NCI-H2227 (cell line): ENCODE measurements at regions not wholly inside any gene's neighbourhood (a gene's known extent, or its start where the extent isn't known, plus 50 kb on each side); places are given as distances from the start of the nearest gene placed in this dataset.
A peak's percentile ranks its signal among the peaks of the same experiment; 100 is the strongest.

Experiments
- DNase-seq: peaks from one replicate; lab custom pipeline; 2025; ENCODE audit not compliant: unreplicated experiment; lab: John Stamatoyannopoulos, UW

DNA sequence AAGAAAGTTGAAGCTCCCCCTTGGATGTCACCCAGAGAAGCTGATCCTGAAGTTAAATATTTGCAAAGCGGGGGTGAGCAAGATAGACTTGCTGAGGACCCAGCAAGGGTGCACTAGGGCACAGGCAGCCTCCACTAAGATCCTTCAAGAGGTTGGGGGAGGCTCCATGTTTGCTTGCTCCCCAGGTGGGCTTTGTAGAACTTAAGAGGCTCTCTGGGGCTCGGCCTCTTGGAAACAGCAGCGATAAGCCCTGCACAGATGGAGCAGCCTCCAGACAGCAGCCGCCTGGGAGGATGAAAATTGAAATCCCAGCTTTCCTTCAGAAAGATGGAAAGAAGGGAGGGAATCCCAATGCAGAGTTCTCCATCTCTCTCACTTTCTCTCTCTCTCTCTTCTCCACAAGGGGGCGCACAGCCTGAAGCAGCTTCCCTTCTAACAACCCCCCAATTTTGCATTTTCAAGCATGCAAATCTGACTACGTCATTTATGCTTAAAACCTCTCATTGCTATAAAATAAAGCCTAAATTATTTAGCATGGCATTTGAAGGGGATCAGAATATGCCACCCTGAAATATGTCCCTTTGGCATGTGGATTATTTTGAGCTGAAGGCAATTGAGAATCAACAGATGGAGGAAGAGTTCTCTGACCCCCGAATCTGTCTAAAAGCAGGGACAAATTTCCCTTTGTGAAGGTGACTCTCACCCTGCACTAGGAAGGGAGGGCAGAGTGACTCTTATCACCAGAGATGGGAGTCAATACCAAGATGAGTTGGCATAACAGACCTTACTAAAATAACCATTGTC lies 185.7 kb upstream of the KLHL29 start:
- peak; percentile 30 for DNase-seq

DNA sequence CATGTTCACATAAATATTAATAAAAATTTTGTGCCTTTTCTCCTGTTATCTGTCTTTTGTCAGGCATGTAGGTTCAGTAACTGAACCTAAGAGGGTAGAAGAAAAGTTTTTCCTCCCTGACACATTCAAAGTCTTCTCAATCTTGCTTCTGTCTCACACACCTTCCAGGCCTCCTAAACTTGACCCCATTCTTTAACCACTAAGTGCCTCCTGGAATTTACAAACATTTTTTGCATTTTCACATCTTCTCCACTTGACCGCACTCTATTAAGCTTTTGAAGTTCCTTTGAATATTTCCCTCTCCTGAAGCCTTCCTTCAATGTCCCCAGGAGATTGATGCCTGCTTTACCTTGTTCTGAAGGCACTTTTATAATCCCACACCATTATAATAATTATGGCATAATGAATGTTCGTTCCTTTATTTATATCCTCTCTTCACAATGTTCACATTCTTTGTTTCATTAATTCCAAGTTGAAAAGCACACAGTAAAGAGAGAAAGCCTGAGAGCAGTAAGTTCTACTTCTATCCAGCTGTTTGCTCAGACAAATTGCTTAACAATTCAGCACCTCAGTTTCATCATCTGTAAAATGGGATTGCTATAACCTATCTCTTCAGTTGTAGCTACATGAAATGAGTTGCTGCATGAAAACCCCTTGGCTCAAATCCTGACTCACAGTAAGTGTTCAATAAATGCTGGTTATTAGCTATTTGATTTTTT lies 184.8 kb upstream of the KLHL29 start:
- DNase-seq = no peak

DNA sequence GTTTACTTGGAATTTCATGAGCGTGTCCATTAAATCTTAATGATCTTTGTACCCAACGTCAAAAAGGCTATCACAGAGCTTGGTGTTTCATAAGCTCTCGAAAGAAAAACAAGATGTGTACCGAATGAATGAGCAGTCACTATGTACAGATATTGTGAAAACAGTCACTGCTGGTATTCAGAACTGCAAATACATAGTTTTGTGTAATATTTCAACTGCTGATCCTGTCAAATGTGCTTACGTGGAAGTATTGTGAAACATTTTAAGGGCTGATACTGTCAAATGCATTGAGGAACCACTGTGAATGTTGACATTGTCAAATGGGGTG lies 184.2 kb upstream of the KLHL29 start:
- no peak for DNase-seq

DNA sequence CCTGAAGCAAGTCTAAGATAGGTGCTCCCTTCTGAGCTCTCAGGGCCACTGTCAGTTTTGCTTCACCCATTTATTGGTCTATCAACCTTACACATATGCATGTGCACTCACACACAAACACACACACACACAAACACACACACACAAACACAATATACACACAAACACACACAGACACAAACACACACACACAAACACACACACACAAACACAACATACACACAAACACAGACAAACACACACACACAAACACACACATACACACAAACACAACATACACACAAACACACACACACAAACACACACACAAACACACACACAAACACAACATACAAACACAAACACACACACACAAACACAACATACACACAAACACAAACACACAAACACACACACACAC lies 181.6 kb upstream of the KLHL29 start:
- no peak for DNase-seq

DNA sequence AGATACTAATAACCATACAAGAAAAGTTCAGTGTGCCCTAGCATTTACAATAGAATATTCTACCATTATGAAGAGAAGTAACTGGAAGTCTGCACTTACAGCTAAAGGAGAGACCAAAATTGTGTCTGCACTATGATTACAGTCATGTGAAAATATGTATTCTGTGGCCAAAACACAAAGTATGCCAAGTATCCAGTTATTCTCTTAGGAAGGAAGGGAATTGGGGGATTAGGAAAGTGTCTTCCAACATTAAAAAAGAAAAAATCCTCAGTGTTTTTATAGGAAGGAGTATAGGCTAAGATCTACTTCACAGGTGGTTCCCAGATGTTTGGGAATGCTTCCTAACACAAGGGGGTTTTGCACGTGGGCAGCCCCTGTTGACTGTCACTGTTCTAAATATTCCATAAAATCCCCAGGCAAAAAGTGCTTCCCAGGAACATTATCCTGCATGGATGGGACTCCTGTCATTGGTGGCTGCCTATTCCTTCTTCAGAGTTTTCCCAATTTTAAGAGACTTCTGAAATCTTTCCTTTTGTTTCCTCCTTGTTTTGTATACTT lies 180.2 kb upstream of the KLHL29 start:
- no peak for DNase-seq

DNA sequence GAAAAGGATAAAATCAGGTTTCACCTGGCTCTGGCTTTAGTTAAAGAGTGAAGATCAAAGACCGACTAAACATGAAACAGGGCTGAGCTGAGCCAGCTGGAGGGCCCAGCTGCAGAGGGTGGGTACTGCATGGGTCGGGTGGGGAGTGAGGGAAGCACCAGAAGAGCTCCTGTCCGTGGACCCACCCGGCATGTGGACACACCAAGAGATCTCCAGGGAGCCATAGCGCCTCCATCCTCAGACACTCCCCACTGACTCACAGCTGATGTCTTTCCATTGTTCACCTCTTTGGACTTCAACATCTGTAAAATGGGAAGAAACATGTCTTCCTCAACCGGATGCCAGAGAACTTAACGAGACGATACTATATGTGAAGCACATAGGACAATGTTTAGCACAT lies 178.3 kb upstream of the KLHL29 start:
- no peak for DNase-seq

DNA sequence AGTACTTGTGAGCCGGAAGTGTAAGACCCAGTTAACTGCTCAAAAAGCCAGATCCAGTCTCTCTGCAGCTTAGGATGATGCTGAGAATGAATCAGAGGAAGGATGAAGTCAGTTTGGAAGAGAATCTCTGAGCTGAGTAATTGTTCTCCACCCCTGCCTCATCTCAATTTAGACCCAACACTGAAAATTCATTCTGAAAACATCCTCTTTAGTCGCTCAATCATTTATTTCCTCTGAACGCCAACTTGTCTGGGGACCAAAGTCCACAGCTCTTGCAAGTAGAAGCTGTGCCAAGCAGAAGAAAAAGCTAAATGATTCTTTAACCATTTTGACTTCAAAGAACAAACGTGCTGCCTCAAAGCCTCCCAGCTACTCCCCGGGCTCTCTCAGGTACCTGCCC lies 177.1 kb upstream of the KLHL29 start:
- DNase-seq = no peak

DNA sequence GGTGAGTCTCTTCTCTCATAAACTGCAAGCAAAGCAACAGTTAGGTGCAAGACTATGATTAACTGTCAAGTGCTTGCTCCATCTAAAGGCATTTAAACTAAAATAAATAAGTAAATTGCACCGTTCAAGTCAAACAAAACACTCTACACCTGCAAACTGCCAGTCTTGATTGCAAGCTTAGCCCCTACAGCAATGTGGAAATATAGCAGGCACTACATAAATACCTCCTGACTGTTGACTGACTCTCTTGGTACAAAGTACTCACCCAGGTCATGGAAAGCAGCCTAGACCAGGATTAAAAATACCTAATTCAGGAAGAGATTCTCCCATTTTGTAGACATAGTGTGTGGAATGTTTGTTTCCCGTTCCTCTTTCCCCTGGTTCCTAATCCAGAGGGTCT lies 176.6 kb upstream of the KLHL29 start:
- DNase-seq = peak; percentile 6

DNA sequence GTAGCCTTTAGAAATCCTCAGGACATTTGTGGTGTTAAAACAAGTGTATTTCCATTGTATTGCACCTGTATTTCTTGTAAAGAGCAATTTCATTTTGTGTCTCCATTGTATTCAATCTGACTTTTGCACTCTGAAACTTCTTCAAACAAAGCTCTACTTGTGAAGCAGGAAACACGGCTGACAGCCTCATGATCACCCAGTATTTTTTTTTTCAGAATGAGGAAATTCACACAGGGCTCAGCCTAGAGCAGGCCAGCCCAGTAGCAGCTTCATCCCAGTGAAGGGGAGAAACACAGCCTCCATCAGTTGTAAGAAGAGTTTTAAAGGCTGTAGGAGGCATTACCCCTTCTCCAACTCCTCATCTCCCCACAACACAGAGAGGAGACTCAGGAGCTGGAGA lies 175.9 kb upstream of the KLHL29 start:
- no peak for DNase-seq

DNA sequence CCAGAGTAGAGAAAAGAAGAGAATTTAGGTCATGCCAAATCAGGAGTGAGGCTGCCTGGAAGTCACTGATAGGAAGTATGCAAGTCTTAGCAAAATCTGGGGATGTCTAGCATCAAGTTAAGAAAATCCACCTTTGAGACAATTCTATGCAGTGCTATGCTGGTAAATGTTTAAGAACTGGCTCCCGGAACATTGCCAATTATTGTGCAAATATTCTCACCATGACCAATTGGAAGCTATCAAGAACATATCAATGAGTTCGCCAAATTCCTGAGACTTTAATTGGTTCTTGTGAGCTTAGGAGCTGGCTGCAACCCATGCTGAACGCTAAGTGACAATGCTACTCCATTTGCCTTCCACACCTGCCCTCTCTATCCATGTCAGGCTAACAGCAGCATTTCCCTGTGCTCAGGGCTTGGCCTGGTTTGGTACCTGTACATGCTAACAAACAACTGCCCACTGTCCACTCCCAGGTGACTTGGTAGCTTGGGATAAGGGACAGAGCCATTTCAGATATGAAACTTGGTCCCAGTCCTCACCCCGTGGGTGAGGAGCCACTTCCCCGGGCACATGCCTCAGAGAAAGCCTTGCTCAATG lies 172.9 kb upstream of the KLHL29 start:
- no peak for DNase-seq

DNA sequence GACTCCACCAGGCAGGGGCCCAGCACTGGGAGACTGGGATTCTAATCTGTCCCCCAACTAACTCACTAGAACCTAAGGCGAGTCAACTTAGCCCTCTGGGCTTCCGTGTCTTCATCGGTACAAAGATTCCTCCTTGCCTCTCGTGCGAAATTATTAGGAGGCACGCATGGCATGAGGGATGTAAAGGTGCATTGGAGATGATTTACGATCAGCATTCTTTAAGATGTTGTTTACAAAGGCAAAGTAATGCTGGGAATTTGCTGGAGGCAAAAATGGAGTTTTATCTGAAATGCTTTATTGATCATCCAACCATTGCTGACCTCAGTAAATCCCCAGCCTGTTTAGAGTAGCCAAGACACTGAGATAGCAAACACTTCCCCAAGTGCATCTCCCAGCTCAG lies 171.8 kb upstream of the KLHL29 start:
- no peak for DNase-seq

DNA sequence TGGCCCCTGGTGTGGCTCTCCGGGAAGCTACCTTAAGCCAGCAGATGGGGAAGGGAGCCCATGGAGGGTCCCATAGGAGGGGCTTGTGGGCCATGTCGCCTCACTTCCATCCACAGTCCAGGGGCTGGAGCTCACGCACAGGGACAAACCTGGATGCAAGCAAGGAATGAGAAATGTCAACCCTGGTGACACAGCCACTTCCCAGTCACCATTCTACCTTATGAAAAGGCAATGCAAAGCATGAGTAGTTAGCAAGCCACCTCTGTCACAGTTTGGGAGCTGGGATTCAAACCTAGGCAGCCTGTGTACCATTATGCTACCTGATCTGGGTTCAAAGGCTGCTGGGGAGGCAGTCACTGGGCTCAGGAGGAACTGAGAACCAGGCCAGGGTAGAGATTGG lies 170.0 kb upstream of the KLHL29 start:
- no peak for DNase-seq

DNA sequence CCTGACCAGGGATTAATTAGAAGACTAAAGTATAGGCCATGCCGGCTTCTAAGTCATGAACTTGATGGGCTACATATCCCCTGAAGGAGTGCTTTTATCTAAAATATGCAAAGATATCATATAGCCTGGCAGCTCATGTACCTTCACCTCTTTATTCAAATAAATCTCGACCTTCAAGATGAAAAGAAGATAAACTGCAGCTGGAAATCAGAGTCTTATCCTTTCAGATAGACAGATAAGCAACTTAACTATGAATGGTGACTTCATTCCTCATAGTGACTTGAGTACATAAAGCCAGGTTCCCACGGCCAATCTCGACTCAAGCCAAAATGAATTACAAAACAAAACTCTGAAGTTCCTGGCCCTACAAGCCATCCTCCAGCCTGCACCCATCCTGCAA lies 165.3 kb upstream of the KLHL29 start:
- DNase-seq = no peak

DNA sequence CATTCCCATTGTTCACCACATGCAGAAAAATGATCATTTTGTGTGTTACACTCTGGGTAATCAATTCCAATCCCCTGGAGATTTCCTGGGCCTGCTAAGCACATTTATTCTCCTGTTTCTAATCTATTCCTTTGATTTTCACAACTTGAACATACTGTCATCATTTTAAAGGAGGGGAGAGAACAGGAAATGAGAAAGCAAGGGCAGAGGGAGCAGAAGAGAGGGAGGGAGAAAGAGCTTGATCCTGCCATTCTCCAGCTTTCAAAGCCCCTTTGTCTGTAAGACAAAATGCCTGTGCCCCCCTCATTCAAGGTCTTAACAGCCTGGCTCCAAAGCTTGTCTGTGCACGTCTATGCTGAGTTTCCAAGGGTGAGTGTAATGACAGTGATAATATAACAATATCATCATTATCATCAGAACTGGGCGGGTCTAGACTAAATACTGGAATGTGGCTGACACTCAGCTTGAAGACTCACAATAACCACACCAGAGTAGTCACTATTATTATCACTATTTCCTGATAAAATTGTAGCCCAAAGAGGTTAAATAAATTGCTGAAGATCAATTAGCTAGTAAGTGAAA lies 164.4 kb upstream of the KLHL29 start:
- peak; percentile 75 for DNase-seq

DNA sequence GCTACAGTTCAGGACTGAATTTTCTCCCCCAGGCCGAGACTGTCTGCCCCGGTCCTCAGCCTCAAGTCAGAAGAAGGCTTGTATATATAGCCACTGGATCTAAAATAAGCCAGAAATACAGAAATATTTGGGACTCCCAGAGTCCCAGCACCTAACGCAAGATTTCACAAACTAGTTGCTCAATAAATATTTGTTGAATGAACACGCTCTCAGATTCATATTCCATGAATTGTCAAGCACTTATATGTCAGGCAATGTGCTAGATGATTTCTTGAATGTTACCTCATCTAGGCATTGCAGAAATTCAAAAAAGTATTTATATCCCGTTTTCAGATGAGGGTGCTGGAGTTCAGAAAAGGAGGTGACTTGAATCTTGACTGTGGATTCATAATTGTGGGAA lies 163.7 kb upstream of the KLHL29 start:
- DNase-seq = no peak

DNA sequence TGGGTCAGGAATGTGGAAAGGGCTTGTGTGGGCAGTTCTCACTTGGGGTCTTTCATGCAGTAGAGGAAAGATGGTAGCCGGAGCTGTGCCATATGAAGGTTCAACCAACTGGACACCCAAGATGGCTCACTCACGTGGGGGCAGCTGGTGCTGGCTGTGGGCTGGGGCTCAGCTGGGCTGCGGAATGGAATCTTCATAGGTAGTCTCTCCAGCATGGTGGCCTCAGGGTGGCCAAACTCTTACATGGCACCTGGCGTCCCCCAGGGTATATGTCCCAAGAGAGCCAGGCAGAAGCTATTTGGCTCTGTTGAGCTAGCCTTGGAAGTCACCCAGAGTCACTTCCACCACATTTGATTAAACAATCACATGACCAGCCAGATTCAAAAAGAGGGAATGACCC lies 163.1 kb upstream of the KLHL29 start:
- no peak for DNase-seq

DNA sequence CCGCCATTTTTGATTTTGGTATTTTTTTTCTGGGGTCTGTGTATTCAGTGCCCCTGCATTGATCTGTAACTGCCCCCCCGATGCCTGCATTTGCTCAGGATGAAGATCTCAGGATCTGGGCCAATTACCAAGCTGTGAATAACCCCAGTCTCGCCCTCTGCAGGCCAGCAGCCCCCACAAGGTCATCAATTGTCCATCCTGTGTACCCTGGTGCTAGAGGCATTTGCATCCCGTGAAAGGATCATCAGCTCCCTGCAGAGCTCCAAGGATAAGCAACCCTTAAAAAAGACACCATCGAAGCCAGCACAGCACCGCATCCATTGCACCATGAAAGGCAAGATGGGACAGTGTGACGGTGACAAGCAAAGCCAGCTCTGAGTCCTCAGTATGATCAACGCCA lies 154.1 kb upstream of the KLHL29 start:
- no peak for DNase-seq

DNA sequence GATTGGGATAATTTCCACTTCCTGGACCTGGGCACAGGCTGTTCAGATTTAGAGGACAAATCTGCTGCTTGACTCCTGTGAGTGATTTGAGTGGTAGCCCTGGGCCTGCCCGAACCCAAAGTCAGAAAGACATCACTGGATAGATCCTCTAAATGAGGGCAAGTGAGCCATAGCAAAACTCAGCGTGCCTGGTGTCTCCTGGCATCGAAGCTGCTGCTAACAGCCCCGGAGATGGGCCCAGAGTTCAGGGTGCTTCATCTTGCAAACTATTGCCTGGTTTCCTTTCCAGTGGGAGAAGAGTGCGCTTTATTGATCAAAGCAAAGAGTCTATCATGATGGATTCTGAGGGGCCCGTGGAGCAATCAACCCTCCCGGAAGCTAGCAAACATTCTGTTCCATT lies 153.1 kb upstream of the KLHL29 start:
- no peak for DNase-seq

DNA sequence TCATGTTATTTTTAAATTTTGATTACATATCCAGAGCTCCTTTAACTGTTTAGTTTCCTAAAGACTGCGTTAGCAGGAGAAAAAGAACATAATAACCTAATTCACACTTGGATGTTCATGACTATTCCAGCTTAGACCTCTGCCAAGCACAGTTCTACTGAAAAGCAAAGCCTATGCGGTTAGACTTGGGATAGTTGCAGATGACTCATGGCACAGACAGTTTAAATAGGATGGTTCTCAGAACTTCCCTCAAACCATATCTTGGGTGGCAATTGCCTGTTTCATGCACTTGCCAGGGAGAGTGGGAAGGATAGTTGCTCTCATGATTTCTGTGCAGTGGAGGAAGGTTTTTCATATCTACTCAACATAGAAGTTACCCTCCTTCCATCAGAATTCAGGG lies 149.7 kb upstream of the KLHL29 start:
- no peak for DNase-seq

DNA sequence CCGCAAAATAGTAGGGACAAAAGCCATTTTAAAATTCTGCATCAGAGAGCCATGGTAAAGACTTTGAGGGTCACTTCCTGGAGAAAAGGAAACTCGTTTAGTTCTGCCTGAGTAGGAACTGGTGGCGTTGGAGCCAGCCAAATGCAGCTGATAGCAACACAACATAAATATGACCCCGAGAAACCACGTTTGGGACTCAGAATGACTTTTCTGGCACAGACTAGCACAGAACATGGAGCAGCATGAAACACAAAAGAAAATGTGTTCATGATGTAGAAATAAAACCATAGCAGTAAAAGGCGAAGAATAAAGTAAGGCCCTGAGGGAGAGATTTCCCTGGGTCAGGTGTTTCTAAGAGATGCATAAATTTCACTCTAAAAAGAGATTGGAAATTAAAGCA lies 149.2 kb upstream of the KLHL29 start:
- DNase-seq = no peak

DNA sequence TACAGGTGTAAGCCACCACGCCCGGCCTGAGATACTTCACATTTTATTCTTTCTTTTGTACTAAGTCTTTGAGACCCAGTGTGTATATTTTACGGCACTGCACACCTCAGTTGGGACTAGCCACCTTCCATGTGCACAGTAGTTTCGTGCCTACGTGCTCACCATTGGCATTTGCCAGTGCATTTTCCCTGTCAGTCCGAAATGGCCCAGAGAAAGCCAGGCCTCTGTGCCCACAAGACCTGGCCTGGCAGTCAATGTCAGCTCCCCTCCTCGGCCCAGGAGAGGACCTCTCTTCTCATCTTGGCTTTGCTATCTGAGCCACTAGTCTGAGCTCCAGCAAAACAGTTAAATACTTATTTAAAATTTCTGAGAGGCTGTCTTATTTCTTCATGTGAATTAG lies 147.8 kb upstream of the KLHL29 start:
- DNase-seq = no peak
